H1 (cell line): ENCODE measurements at regions not wholly inside any gene's neighbourhood (a gene's known extent, or its start where the extent isn't known, plus 50 kb on each side); places are given as distances from the start of the nearest gene placed in this dataset.

Experiments used
- ATF2 ChIP-seq: IDR thresholded peaks from 2 replicates; pipeline ENCODE4 v1.6.1; 2012; ENCODE audit warnings: low read length, inconsistent platforms
- CBX5 ChIP-seq: fragments of 300-800, 300-1000 bp; sonication (generic); IDR thresholded peaks from 2 replicates; pipeline ENCODE4 v1.7.1; 2016; ENCODE audit warnings: antibody characterized with exemption, low read length, low read depth
- CHD2 ChIP-seq: IDR thresholded peaks from 2 replicates; pipeline ENCODE4 v1.6.1; 2012; ENCODE audit warnings: low read length, improper control_type of control experiment
- CTCF ChIP-seq, 3 experiments: IDR thresholded peaks; 1 replicate in 2 of 3; 2 replicates in 1 of 3; pipeline versions ENCODE4 v1.5.1 to v1.6.1; 2011; ENCODE audit warnings: low read length in 3 of 3, mild to moderate bottlenecking in 3 of 3, inconsistent platforms in 2 of 3, low read depth in 1 of 3, moderate library complexity in 1 of 3; ENCODE audit not compliant: insufficient read depth in 1 of 3; ENCODE audit errors: control extremely low read depth in 1 of 3
- EZH2 ChIP-seq: fragments of 200-600 bp; sonication (generic); IDR thresholded peaks from 2 replicates; pipeline ENCODE4 v1.7.1; 2012; ENCODE audit warnings: low read depth, mild to moderate bottlenecking, moderate library complexity, low read length, inconsistent platforms; ENCODE audit not compliant: severe bottlenecking
- MAFK ChIP-seq: IDR thresholded peaks from 2 replicates; pipeline ENCODE4 v1.6.1; 2012; ENCODE audit warnings: low read depth, mild to moderate bottlenecking, improper control_type of control experiment, low read length
- POLR2A ChIP-seq, 2 experiments: IDR thresholded peaks; 1 replicate in 1 of 2; 2 replicates in 1 of 2; pipeline ENCODE4 v1.6.1; 2011; ENCODE audit warnings: low read depth in 2 of 2, low read length in 2 of 2, mild to moderate bottlenecking in 2 of 2; ENCODE audit errors: control extremely low read depth in 1 of 2
- SRF ChIP-seq: IDR thresholded peaks from 2 replicates; pipeline ENCODE4 v1.6.1; 2011; ENCODE audit warnings: mild to moderate bottlenecking, low read depth, low read length, moderate library complexity
- TAF7 ChIP-seq: optimal IDR thresholded peaks from 2 replicates; pipeline ENCODE3; 2011; ENCODE audit warnings: low read depth, mild to moderate bottlenecking, inconsistent platforms, low read length, moderate library complexity, borderline replicate concordance
- USF2 ChIP-seq: IDR thresholded peaks from 2 replicates; pipeline ENCODE4 v1.6.1; 2011; ENCODE audit warnings: low read length, improper control_type of control experiment

GRCh38 chr2:108161298-108161697 lies 78.5 kb upstream of the SULT1C3 start:
- TF ChIP-seq EZH2 (no peak), POLR2A (IDR thresholded peaks at IDR 0.05; ENCODE audit: control extremely low read depth in 1 of 2, low read depth in 2 of 2, low read length in 2 of 2) (no peak), CTCF (IDR thresholded peaks at IDR 0.05; ENCODE audit: control extremely low read depth in 1 of 3, insufficient read depth in 1 of 3, low read depth in 1 of 3, low read length in 3 of 3) (no peak), USF2 (no peak), TAF7 (no peak), ATF2 (no peak), CBX5 (no peak), MAFK (no peak), CHD2 (no peak), SRF (no peak)
